Left kidney (tissue), 1 donor: ENCODE measurements at regions not wholly inside any gene's neighbourhood (a gene's known extent, or its start where the extent isn't known, plus 50 kb on each side); places are given as distances from the start of the nearest gene placed in this dataset.
"Not testable (repeated sequence)": the region's sequence is repeated elsewhere in the genome, so short reads cannot be mapped to it uniquely, and the experiment has no call there.

Source experiments
- DNase-seq: peaks from one replicate; pipeline ENCODE4 v3.0.0-alpha.2; 2013

DNA sequence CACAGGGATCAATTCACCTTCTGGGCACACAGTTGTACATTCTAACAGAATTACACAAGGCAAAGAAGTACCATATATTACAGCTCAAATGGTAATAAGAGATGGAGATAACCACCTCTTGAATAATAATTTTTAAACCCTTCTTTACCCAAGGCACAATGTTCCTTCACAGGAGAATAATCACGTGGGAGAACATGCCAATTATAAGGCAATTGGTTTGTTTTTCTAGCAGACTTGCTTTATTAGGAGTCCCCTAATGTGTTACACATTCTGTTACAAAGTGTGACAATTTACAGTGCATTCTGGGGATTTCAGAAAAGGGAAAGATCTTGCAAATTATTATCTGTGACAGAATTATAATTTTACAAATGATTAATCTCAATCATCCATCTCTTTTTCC is 380.3 kb downstream of the RND3 start:
- DNase-seq, result no peak

DNA sequence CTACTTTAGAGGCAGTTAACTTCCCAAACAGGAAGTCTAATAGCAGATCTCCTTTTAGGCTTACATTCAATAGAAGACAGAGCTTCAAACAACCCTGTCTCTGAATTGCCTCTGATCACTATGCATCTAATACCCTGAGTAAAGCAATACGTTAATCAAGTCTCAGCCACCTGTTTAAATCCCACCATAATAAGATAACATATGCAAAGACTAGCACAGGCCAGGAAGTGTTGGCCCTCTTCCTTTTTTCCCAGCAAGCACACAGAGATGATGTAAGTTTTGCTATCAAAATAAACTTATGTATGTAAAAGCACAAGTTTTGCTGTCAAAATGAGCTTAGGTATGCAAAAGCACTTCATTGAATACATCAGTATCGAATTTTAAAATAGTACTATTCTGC is 385.5 kb downstream of the RND3 start:
- DNase-seq, result no peak

DNA sequence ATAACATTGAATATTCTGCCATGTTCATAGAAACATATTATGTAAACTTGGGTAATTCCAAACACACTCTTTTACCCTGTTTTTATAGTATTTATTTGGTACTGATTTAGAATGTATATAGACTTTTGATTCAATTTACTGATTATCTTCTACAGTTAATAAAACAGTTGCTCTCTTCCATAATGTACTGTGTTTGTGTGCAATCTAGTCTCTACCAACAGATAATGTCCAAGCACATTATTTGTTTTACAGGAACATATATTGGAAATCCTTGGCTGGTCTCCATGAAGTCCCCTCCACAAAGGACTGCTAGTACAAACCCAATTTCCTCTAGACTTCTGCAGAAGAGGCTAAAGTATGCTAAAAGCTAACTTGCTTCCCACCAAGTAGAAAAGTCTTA is 386.6 kb downstream of the RND3 start:
- DNase-seq, result no peak

DNA sequence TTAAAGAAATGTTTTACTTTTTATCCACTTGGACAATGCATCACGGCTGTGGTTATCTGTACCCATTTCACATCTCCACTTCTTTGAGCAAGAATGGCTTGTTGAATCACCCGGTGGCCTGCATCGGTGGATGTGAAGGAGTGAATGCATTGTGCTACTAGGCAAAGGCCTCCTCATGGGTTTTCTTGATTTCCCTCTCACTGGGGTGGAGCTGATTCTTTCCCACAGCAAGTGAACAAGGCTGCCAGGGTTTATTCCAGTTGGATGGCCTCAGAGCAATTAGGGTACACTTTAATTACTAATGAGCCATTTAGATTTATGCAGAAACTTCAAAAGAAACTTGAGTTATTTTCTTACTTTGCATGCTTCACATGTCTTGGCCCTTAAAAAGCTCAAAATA is 387.1 kb downstream of the RND3 start:
- no peak for DNase-seq

DNA sequence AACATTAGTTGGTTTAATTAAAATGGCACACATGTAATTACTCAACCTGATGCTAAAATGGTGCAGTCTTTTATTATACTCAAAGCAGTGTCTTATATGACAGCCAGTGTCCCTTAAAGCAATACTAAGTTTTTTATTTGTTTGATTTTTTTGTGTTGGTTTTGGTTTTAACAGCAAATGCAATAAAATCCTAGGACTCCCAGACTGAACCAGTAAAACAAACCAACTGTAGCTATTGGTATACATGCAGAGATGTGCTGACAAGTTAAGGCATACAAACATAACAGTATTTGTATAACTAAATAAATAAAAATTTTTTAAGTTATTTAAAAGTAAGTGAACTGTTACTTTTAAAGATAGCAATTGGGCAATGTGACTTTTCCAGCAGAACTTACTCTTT is 387.7 kb downstream of the RND3 start:
- DNase-seq, result no peak

- DNase-seq, result no peak
These were observed 389.5 kb downstream of the RND3 start for GRCh38 chr2:150097901-150098531.

GRCh38 chr2:150097402-150097801 is 390.1 kb downstream of the RND3 start:
- no peak for DNase-seq

DNA sequence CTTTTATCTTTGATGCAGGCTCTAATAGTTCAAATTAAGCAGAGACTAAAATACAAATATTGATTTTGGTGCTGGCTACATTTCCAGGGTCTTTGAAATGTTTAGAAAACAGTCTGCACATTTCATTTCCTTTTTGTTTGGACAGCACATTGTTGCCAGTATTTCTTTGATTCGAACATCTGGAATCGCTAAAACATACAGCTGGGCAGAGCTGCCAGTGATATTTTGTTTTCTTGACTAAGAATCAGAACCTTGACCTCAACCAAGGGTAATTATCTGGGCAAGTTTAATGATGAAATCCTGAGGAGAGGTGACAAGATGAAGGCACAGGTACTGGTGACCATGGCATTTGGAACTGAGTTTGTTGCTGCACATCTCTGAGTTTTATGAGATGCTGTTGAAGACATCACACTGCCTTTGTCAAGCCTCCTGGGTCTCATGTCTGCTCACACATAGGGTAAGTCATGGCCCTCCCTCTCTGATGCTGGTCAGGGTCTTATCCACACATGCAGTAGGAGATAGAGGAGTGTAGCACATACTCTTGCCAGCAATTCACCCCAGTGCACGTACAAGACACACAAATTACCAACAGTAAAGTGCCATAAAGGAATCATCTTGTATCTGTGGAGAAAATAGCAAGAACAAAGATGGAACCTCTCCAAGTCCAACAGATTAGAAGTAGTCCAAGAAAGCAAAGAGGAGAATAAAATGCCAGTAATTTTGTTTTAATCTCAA is 391.9 kb downstream of the RND3 start:
- DNase-seq, result no peak

DNA sequence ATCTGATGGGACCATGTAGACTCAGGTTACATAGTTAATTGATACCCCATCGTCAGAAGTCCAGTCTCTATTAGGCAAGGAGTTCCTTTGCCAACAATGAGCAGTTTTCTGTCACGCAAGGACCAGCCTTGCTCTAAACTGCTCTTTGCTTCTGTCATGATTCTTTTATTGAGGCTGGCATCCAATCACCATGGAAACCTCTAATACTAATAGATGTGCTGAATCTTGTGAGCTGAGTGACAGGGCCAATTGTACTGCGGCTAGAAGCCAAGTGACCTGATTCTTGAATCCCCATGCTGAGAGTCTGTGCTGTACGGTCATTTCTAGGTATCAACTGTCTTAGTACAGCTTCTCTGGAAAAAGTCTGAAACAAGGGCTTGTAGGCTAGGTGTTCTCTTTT is 395.6 kb downstream of the RND3 start:
- DNase-seq, result no peak

GRCh38 chr2:150090031-150090430 is 397.4 kb downstream of the RND3 start:
- DNase-seq, result no peak

GRCh38 chr2:150088538-150088937 is 398.9 kb downstream of the RND3 start:
- no peak for DNase-seq

DNA sequence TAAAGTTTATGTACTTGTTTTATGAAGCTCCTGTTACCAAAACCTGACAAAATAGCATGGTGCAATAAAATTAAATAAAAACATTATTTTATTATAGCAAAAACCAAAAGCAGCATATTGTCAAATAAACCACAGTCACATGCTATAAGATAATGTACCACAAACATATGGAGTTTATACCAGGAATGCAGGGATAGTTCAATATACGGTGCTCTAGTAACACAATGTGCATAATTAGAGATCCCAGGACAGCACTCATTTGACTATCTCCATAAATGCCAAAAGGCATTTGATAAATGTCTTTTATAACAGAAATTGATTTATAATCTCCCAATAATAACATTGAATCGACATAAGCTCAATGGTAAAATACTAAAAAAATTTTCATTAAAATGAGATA is 402.0 kb downstream of the RND3 start:
- DNase-seq, result no peak

GRCh38 chr2:150081775-150082481 is 405.5 kb downstream of the RND3 start:
- peak; percentile 42 for DNase-seq

GRCh38 chr2:150076281-150076680 is 411.2 kb downstream of the RND3 start:
- DNase-seq, result no peak

DNA sequence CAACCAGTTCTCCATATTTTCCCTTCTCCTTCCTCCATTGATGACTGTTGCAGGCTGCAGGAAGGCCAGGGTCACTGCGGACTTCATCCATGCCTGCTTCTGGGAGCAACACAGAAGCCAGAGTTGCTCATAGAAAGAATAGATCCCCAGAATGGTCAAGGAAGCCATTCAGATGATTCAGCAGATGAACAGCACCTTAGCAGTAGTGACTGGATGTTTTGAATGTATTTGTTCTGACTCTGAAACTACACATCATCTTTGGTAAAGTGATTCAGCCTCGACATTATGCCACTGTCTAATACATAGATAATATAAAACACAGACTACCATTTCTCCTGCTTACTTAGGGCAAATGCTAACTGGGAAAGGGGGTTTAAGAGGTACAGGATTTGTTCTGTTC is 411.6 kb downstream of the RND3 start:
- no peak for DNase-seq

DNA sequence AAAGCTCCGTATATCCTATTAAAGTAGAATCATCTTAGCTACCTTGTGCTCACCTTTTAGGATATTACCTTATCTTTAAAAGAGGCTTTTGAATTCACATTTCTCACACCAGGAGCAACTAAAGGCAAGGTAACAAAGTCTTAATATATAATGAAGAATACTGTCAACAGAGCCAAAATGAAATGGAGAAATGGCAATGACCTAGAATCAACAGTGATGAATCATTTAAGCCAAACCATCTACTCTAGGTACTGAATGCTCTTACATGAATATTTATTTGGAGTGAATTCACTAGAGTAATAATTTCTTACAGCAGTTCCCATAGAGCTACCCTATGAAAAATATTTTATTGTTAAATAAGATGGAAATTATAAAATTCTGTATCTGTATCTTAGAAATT is 421.0 kb downstream of the RND3 start:
- DNase-seq, result no peak

GRCh38 chr2:150063931-150064548 is 423.4 kb downstream of the RND3 start:
- DNase-seq, result no peak

GRCh38 chr2:150063432-150063889 is 424.0 kb downstream of the RND3 start:
- no peak for DNase-seq

DNA sequence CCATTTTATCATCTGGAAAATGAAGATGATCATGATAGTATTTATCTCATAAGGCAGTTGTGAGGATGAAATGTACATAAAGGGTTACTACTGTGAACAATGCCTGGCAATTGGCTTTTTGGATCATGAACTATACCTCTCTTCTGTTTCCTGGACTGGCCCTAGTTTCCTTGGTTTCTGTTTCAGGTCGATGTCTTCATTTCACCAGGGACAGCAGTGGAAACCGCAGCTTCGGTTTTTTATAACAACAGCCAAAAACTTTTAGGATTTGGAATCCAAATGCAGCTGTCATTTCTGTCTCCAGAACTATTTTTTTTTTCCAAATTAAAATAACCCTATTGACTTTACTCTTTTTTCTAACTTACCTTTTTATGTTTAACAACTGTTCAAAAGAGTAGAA is 425.1 kb downstream of the RND3 start:
- DNase-seq, result no peak

DNA sequence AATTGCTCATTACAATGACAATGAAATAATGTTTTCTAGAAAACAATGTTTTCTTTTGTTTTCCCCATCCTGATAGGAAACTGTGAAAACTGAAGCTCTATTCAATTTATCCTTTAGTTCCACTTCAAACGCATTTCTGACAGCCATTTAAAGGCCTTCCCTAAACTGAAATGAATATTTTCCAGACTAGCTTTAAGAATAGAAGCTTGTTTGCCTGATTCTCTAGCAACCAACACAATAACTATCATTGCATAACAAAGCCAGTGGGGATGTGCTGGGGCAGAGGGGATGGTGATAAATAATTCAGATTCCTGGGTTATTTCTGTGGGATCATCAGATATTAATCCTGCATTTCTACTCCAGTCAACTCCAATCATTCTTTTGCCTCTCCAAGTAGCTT is 427.1 kb downstream of the RND3 start:
- no peak for DNase-seq

- DNase-seq, result not testable (repeated sequence)
These were observed 427.8 kb downstream of the RND3 start for GRCh38 chr2:150059676-150060075.

- no peak for DNase-seq
These were observed 435.0 kb downstream of the RND3 start for GRCh38 chr2:150052457-150052856.

DNA sequence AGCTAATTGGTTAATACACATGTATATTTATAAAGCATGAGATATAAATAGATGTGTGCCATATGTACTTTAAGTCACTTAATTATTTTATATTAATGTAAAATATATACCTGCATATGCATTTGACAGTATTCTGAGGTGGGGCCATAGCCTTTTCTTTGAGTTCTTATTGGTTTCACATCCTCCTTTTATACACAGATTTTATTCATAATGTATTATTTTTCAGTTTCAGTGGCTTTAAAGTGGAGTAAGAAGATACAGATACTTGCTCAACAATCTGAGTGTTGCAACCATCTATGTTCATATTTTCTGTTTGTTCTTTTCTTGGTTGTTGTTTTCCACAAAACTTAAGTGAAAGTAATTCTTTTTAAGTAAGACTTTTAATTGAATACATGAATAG is 436.5 kb downstream of the RND3 start:
- DNase-seq, result no peak
